Epithelial cell of proximal tubule (primary cell): ENCODE measurements at regions not wholly inside any gene's neighbourhood (a gene's known extent, or its start where the extent isn't known, plus 50 kb on each side); places are given as distances from the start of the nearest gene placed in this dataset.

Source experiments
- DNase-seq: peaks from one replicate; pipeline ENCODE4 v3.0.0-alpha.2; 2011; ENCODE audit warnings: low read depth
- H3K4me3 ChIP-seq: 2 replicates; pipeline ENCODE4 v1.5.1; 2011; ENCODE audit warnings: low read depth, mild to moderate bottlenecking, low read length
- TF ChIP-seq, protein P1 (sequence below): conservative IDR thresholded peaks from 2 replicates; pipeline ENCODE4 v1.5.1; 2012; ENCODE audit warnings: low read depth, mild to moderate bottlenecking, low read length

- TF ChIP-seq, protein P1, sequence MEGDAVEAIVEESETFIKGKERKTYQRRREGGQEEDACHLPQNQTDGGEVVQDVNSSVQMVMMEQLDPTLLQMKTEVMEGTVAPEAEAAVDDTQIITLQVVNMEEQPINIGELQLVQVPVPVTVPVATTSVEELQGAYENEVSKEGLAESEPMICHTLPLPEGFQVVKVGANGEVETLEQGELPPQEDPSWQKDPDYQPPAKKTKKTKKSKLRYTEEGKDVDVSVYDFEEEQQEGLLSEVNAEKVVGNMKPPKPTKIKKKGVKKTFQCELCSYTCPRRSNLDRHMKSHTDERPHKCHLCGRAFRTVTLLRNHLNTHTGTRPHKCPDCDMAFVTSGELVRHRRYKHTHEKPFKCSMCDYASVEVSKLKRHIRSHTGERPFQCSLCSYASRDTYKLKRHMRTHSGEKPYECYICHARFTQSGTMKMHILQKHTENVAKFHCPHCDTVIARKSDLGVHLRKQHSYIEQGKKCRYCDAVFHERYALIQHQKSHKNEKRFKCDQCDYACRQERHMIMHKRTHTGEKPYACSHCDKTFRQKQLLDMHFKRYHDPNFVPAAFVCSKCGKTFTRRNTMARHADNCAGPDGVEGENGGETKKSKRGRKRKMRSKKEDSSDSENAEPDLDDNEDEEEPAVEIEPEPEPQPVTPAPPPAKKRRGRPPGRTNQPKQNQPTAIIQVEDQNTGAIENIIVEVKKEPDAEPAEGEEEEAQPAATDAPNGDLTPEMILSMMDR, result no peak
- no peak for DNase-seq
- no peak overlapping the region for H3K4me3 ChIP-seq
These were observed 273.7 kb downstream of the DIRAS2 start for GRCh38 chr9:90368928-90369327.

- no peak for DNase-seq
- no peak overlapping the region for H3K4me3 ChIP-seq
- TF ChIP-seq, protein P1, result no peak
These were observed 262.9 kb downstream of the DIRAS2 start for GRCh38 chr9:90379771-90380170.

- TF ChIP-seq, protein P1, result no peak
- H3K4me3 ChIP-seq, result no peak overlapping the region
- DNase-seq, result no peak
These were observed 257.5 kb downstream of the DIRAS2 start for GRCh38 chr9:90385146-90385545.

DNA sequence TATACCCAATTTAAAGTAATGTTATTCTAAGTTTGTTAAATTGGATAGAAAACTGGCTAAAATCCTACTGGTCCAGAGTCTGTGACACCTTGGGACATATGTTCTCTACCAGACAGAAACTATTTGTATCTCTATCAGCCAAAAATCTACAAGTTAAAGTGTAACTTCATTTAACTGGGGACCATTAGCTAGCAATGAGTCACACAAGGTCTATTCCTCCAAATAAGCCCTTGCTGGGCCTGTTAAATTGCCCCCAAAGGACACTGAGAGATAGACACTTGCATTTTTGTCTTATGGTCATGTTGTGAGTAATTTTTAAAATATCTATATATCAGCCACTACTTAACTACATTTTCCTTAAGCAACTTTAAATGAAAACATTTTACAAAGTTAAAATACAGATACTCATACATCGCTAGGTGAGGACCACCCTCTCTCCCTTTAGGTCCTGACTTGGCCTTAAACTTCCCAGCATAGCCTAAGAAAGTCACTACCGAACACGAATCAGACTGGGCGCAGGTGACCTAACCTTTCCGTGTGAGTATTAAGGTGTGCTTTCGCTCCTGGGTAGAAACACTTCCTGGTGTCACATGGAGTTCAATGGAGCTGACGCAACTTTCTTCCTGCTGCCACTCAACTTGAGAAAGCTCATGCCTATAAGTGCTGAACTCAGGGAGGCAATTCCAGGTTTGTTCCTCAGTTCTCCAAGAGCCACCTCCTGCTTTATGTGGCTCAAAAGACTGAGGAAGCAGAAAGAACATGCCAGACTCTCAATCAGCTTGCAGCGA is 249.1 kb downstream of the DIRAS2 start:
- DNase-seq, result peak; percentile 39
- TF ChIP-seq, protein P1, result no peak
- H3K4me3 ChIP-seq, result no peak overlapping the region

DNA sequence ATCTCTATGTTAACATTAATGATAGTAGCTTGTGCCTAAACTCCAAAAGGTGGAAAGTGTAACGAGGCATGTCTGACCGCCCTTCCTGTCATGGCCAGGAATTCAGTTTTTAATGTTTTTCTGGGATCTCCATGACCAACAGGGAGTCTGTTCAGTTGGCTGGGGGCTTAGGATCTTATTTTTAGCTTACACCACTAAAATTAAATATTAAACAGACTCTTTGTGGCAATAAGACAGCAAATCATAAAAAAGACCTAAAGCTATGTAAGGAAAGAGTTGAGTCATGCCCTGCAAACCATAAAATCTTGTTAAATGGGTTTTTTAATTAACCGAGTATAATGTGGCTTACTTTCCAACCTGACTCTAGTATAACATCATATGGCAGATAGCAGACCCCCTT is 247.8 kb downstream of the DIRAS2 start:
- TF ChIP-seq, protein P1, result no peak
- H3K4me3 ChIP-seq, result no peak overlapping the region
- DNase-seq, result no peak

DNA sequence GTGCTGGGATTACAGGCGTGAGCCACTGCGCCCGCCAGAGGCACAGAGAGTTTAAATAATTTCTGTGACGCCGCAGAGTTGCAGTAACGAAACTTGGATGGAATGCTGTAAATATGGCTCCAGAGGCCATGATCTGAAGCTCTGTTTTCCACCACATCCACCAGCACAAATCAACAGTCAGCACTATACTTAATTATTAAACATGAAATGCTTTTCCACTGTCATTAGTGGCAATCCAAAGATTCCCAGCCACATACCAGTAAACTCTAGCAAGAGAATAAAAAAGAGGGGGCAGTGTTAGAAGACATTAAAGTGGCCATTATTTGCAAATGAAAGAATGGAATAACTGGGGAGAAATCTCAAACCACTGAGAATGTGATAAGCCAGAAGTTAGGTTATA is 242.5 kb downstream of the DIRAS2 start:
- no peak overlapping the region for H3K4me3 ChIP-seq
- DNase-seq, result no peak
- TF ChIP-seq, protein P1, result no peak

DNA sequence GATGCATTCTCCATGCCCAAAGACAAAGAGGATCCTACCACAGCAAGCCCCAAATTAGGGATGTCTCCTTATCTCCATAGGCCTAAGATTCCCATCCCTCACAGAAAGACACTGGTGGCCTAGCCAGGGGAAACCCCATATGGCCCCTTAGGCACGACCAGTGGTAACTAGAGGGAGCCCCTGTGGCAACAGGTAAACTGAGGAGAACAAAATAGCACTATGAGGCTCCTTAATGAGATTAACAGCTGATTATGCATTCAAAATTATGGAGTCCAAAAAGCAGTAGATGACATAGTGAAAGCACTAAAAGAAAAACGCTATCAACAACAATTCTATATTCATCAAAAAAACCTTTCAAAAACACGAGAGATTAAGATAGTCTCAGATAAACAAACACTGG is 234.0 kb downstream of the DIRAS2 start:
- TF ChIP-seq, protein P1, result no peak
- no peak overlapping the region for H3K4me3 ChIP-seq
- no peak for DNase-seq
